GM10266 (cell line): ENCODE measurements at regions not wholly inside any gene's neighbourhood (a gene's known extent, or its start where the extent isn't known, plus 50 kb on each side); places are given as distances from the start of the nearest gene placed in this dataset.

ENCODE experiments used
- DNase-seq: peaks from one replicate; pipeline ENCODE4 v3.0.0; 2012; ENCODE audit errors: extremely low spot score
- TF ChIP-seq, protein P1 (sequence below): IDR thresholded peaks from 2 replicates; pipeline ENCODE4 v1.5.1; 2012; ENCODE audit warnings: mild to moderate bottlenecking, low read depth; ENCODE audit not compliant: control insufficient read depth, insufficient read depth; ENCODE audit errors: missing control alignments

DNA sequence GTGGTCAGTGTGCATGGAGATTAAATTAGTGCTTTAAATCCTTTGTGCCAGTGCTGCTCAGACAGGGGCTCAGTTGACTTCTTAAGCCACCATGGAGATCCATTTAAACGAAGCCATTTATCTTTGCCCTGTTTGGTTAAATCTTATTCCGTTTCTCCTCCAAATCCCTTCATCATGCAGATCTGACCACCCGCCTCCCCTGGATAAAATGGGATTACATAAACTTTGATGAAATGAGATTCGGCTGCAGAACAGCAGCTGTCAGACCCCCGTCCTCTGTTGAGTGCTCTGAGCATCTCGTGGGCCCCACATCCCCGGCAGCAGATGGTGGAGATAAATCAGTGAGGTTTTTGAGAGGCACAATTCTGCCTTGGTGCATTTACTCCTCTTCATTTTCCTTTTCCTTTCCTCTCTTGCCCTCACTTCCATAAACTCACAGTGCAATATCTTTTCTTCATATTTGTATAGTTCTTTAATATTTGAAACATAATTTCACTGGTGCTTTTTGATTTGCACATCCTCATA, 84.4 kb upstream of the TWIST2 start:
- TF ChIP-seq, protein P1, sequence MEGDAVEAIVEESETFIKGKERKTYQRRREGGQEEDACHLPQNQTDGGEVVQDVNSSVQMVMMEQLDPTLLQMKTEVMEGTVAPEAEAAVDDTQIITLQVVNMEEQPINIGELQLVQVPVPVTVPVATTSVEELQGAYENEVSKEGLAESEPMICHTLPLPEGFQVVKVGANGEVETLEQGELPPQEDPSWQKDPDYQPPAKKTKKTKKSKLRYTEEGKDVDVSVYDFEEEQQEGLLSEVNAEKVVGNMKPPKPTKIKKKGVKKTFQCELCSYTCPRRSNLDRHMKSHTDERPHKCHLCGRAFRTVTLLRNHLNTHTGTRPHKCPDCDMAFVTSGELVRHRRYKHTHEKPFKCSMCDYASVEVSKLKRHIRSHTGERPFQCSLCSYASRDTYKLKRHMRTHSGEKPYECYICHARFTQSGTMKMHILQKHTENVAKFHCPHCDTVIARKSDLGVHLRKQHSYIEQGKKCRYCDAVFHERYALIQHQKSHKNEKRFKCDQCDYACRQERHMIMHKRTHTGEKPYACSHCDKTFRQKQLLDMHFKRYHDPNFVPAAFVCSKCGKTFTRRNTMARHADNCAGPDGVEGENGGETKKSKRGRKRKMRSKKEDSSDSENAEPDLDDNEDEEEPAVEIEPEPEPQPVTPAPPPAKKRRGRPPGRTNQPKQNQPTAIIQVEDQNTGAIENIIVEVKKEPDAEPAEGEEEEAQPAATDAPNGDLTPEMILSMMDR, result no peak
- DNase-seq, result no peak

- no peak for DNase-seq
These were observed 82.3 kb upstream of the TWIST2 start for GRCh38 chr2:238765590-238765989.

DNA sequence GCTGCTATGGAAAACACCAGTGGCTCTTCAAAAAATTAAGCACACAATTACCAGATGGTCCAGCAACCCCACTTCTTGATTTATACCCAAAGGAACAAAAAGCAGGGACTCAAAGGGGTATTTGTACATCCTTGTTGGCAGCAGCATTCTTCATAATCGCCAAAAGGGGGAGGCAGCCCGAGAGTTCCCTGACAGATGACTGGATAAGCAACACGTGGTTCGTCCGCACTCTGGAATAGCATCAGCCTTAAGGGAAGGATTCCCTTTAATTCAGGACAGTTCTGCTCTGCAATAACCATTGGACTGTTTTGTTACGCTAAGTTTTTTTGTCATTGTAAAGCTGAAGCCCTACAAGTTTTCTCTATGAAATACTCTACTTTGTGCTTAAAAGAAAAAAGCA, 76.7 kb upstream of the TWIST2 start:
- DNase-seq, result no peak
- TF ChIP-seq, protein P1, result no peak

More at GRCh38 chr2:238765590-238765989, 82.3 kb upstream of the TWIST2 start:
- TF ChIP-seq, protein P1, result no peak

- no peak for DNase-seq
- TF ChIP-seq, protein P1, result no peak
These were observed 76.2 kb upstream of the TWIST2 start for GRCh38 chr2:238771639-238772038.

DNA sequence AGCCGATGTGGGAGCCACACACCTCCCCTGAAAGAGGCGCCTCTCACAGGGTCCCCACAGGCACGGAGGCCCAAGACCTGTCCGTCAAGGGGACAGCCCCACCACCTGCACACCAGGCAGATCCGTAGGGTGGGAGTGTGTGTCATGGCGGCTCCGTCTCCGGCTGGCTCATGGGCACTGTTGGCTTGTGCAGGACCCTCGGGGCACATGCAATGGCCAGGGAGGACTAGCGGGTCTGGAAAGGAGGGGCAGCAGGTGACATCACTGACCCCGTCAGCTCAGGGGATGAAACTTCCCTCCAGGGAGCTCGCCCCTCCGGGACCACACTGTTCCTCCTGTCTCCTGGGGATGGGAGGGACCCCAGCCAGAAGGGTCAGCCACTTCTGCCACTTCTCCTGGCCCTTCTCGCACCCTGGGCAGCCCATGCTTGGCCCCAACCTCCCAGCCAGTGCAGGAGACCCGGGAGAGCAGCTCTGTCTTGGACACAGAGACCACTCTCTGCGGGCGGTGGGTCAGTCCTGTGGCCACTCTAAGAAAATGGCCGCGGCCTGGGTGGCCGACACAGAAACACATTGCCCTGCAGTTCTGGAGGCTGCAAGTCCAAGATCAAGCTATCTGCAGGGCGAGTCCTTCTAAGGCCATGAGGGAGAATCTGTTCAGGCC, 75.1 kb upstream of the TWIST2 start:
- no peak for DNase-seq

DNA sequence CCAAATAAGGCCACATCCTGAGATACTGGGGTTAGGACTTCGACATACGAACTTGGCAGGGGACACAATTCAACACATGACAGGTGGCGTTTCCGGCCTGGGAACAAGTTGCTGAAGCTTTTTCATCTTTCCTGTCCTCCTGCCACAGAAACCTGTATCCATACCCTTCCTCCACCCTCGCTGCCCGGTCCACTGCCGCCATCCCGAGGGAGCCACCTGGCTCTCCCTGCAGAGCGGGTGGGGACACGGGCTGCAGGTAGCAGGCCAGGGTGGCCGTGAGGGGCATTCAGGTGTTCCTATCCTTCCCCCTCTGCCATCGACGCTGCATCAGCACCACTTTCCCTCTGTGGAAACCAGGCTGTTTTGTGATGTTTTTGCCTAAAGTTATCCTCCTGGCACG, 74.4 kb upstream of the TWIST2 start:
- TF ChIP-seq, protein P1, result no peak

More for the DNA sequence above, 75.1 kb upstream of the TWIST2 start:
- TF ChIP-seq, protein P1, result no peak

GRCh38 chr2:238774071-238774470, 73.8 kb upstream of the TWIST2 start:
- DNase-seq, result no peak
- TF ChIP-seq, protein P1, result no peak

More for the DNA sequence above, 74.4 kb upstream of the TWIST2 start:
- no peak for DNase-seq
